Activated naive CD4-positive, alpha-beta T cell treated with anti-CD3 and anti-CD28 coated beads, Interleukin-2, amount 10 ng/mL, durations not matched to agents 7 days and 5 days (primary cell): ENCODE measurements at regions not wholly inside any gene's neighbourhood (a gene's known extent, or its start where the extent isn't known, plus 50 kb on each side); places are given as distances from the start of the nearest gene placed in this dataset.

ENCODE experiments used
- CTCF ChIA-PET: fragments of 350-600 bp; sonication (Branson Sonifier 250); formaldehyde crosslinking; loops from one replicate; lab custom pipeline; 2021; ENCODE audit warnings: antibody characterized with exemption; lab: Charles Lee
- DNase-seq: peaks from one replicate; pipeline ENCODE4 v3.0.0-alpha.2; 2020
- H3K27ac Mint-ChIP-seq: one replicate; pipeline ENCODE4 v1.8.0; 2021; ENCODE audit warnings: mild to moderate bottlenecking, moderate library complexity, mixed read lengths
- H3K27me3 Mint-ChIP-seq: one replicate; pipeline ENCODE4 v1.8.0; 2021; ENCODE audit warnings: mild to moderate bottlenecking, mixed read lengths
- H3K36me3 Mint-ChIP-seq: one replicate; pipeline ENCODE4 v1.8.0; 2021; ENCODE audit warnings: mixed read lengths
- H3K4me1 Mint-ChIP-seq: one replicate; pipeline ENCODE4 v1.8.0; 2021; ENCODE audit warnings: mixed read lengths
- H3K4me3 Mint-ChIP-seq: one replicate; pipeline ENCODE4 v1.8.0; 2021; ENCODE audit warnings: mild to moderate bottlenecking, moderate library complexity, mixed read lengths
- H3K9me3 Mint-ChIP-seq: one replicate; pipeline ENCODE4 v1.8.0; 2021; ENCODE audit warnings: mixed read lengths

DNA sequence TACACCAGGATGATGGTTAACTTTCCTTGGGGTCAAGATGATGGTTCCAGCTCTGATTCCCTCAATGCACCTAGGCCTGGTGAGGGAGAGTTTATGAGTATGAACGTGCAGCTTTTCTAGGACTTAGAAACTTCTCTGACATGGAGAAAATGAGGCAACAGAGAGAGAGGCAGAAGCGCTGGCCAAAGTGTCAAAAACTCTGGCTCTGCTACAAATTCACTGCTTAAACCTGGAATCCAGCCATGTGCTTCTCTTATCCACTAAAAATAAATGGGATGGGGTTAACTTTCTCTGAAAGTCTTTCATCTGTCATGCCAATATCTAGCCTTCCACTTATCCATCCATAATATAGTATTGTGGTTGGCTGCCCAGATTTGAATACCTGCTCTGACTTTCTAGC, 568.7 kb downstream of the MED13L start:
- CTCF ChIA-PET = no interaction called here
- no peaks in the 10 kb centered on the region for H3K36me3 Mint-ChIP-seq

DNA sequence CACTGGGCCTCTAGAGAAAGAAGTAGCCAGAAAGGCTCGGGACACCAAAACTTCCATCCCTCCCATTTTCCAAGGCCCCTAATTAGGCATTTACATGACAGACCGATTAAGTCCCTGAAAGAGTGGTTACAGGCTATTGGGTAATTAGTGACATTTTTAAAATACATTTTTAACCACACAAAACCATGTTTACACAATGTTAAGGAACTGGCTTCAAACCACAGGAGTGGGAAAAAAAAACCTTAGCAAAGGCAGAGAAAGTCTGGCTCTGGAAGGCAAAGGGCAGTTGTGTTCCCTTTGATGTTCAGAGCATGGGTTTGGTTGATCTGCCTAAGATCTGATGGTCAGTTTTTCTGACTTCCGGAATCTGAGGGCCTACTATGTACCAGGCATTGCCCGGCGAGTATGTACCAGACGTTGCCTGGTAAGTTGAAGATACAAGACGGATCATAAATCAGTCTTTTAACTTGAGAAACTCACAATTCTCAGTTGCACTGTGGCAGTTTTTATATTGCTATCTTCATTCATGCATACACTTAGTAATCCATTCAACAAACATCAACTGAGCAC, 576.5 kb downstream of the MED13L start:
- CTCF ChIA-PET = no interaction called here
- DNase-seq = no peak
- Mint-ChIP-seq H3K36me3 (no peaks in the 10 kb centered on the region), H3K27ac (no peak overlapping the region), H3K9me3 (peaks cover 7% of the 10 kb centered on the region), H3K4me3 (no peak overlapping the region), H3K4me1 (no peaks in the 10 kb centered on the region), H3K27me3 (no peaks in the 10 kb centered on the region)

More for the DNA sequence above, 568.7 kb downstream of the MED13L start:
- Mint-ChIP-seq H3K4me3 (no peak overlapping the region), H3K27ac (no peak overlapping the region), H3K9me3 (peaks cover 6% of the 10 kb centered on the region), H3K4me1 (no peaks in the 10 kb centered on the region), H3K27me3 (no peaks in the 10 kb centered on the region)
- DNase-seq = no peak

DNA sequence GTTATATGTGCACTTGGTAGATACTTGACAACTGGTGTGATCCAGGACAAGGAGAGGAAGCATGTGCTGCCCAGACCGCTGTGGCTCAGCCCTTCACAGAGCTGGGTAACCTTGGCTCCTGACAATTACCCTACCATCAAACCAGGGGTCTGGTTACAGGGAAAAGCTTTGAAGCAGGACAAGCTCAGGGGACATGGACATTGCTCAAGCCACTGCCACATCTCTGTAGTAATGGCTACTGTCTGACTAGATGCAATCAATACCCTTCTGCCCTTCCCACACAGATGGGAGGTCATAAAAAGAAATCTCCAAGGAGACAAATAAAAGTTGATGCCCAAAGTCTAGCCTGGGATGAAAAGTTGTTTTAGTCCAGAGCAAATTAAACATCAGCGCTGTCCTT, 577.4 kb downstream of the MED13L start:
- CTCF ChIA-PET = no interaction called here
- no peak for DNase-seq
- H3K27ac Mint-ChIP-seq = no peak overlapping the region
- no peaks in the 10 kb centered on the region for H3K4me1 Mint-ChIP-seq
- no peaks in the 10 kb centered on the region for H3K36me3 Mint-ChIP-seq
- no peak overlapping the region for H3K4me3 Mint-ChIP-seq
- H3K9me3 Mint-ChIP-seq = peaks cover 5% of the 10 kb centered on the region
- no peaks in the 10 kb centered on the region for H3K27me3 Mint-ChIP-seq

DNA sequence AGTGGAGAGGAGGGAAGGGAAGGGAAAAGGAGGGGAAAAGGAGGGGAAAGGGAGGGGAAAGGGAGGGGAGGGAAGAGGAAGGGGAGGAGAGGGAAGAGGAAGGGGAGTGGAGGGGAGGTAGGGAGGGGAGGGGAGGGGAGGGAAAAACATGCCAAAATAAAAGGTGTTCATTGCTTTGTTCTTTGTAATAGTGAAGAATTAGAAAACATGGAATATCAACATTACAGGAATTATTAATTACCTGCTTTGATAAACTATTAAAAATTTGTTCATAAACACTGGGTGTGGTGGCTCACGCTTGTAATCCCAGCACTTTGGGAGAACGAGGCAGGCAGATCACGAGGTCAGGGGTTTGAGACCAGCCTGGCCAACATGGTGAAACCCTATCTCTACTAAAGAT, 579.2 kb downstream of the MED13L start:
- Mint-ChIP-seq H3K36me3 (no peaks in the 10 kb centered on the region), H3K4me3 (no peak overlapping the region), H3K4me1 (no peaks in the 10 kb centered on the region)

DNA sequence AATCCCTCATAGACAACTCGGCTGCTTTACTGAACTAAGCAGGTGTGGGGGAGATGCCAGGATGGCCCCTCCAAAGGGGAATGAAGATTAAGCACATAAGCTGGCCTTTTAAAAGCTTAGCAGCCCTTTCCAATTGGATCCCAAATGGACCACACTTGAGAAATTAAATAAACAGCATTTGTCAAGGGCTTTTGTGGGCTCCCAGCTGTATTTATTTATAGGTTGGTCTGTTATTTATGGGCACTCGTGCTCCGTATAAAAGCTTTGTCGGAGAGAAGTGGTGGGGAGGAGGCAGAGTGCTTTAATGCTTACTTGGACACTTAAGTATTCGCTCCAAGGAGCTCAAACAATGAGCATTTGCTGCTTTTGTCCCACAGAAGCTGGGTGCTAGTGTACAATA, 580.2 kb downstream of the MED13L start:
- Mint-ChIP-seq H3K27me3 (no peaks in the 10 kb centered on the region), H3K27ac (no peak overlapping the region), H3K4me3 (no peak overlapping the region), H3K9me3 (peaks cover 5% of the 10 kb centered on the region), H3K36me3 (no peaks in the 10 kb centered on the region), H3K4me1 (no peaks in the 10 kb centered on the region)
- no peak for DNase-seq
- CTCF ChIA-PET = no interaction called here

More for the DNA sequence above, 579.2 kb downstream of the MED13L start:
- Mint-ChIP-seq H3K9me3 (peaks cover 5% of the 10 kb centered on the region), H3K27me3 (no peaks in the 10 kb centered on the region), H3K27ac (no peak overlapping the region)
- CTCF ChIA-PET = no interaction called here
- no peak for DNase-seq

DNA sequence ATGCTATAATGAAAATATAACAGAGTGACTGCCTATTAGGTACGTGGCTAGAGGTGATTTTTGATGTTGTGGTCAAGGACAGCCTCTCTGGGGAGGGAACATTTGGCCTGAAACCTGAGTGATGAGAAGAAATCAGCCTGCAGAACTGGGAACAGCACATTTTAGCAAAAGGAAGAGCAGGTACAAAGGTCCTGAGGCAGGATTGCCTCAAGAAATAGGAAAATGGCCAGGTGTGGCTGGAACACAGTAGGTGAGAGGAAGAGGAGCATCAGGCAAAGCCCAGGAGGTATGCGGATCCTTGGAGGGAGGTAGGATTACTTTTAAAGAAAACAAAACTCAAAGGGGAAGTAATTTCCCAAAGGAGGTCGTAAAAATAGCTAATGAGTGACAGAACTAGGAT, 582.9 kb downstream of the MED13L start:
- no peaks in the 10 kb centered on the region for H3K4me1 Mint-ChIP-seq
- CTCF ChIA-PET = no interaction called here
- H3K4me3 Mint-ChIP-seq = no peak overlapping the region
- H3K27ac Mint-ChIP-seq = no peak overlapping the region
- H3K27me3 Mint-ChIP-seq = no peaks in the 10 kb centered on the region
- no peaks in the 10 kb centered on the region for H3K36me3 Mint-ChIP-seq
- DNase-seq = no peak
- peaks cover 2% of the 10 kb centered on the region for H3K9me3 Mint-ChIP-seq

DNA sequence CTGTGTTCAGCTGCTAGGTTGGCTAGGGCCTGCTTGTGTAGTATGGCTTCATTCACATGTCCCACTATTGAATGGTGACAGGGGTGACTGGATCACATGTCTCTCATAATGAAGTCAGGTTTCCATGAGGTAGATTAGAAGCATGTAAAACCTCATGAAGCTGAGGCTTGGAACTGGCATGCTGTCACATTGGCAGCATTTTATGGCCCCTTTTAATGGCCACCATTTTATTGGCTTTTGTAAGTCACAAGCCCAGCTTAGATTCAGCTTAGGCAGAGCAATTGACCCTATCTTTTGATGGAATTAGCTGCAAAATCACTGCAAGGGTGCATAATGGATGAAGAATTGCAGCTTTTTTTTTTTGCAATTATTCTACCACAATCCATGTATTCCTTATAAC, 583.5 kb downstream of the MED13L start:
- H3K27ac Mint-ChIP-seq = no peak overlapping the region
- H3K36me3 Mint-ChIP-seq = no peaks in the 10 kb centered on the region

DNA sequence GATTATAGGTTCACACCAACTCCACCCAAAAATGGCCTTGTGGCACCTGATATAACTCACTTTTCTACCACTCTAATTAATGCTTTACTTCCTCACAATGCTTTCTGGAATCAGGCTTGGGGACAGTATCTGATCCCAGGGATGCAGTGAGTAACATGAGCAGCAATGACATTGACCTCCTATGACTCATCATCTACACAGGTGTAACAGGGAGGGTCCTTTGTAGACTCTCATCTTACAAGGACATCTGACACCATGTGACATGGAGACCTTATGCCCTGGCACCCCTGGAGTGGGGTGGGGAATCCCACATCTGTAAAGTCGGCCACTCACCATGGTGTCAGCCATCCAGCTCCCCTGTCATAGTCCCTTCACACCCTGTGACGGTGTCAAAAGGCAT, 586.4 kb downstream of the MED13L start:
- Mint-ChIP-seq H3K9me3 (peaks cover 2% of the 10 kb centered on the region), H3K4me1 (no peaks in the 10 kb centered on the region), H3K4me3 (no peak overlapping the region), H3K36me3 (no peaks in the 10 kb centered on the region), H3K27ac (no peak overlapping the region), H3K27me3 (no peaks in the 10 kb centered on the region)
- CTCF ChIA-PET = no interaction called here
- DNase-seq = no peak

More for the DNA sequence above, 583.5 kb downstream of the MED13L start:
- no peak for DNase-seq
- CTCF ChIA-PET = no interaction called here
- no peak overlapping the region for H3K4me3 Mint-ChIP-seq
- no peaks in the 10 kb centered on the region for H3K27me3 Mint-ChIP-seq
- H3K9me3 Mint-ChIP-seq = peaks cover 2% of the 10 kb centered on the region
- H3K4me1 Mint-ChIP-seq = no peaks in the 10 kb centered on the region

DNA sequence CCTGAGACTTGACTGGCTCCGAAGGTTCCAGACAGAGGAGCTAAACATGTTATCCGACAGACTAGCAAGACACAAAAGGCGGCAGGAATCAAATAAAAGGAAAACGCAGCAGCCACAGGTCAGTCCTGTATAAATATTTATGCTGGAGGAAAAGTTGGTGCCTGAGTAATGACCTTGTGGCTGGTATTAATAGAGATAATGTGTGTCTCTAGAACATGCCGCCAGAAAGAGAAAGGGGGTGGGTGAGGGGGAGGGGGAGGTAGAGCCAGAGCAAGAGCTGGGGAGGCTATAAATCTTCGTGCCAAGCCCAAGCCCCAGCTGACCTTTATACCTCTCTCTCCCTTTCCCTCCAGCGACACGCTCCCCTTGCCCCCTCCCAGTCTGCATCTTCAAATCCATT, 590.4 kb downstream of the MED13L start:
- CTCF ChIA-PET = no interaction called here
- Mint-ChIP-seq H3K27ac (no peak overlapping the region), H3K4me1 (no peaks in the 10 kb centered on the region), H3K9me3 (peaks cover 2% of the 10 kb centered on the region), H3K4me3 (no peak overlapping the region), H3K36me3 (no peaks in the 10 kb centered on the region), H3K27me3 (no peaks in the 10 kb centered on the region)
- DNase-seq = no peak

DNA sequence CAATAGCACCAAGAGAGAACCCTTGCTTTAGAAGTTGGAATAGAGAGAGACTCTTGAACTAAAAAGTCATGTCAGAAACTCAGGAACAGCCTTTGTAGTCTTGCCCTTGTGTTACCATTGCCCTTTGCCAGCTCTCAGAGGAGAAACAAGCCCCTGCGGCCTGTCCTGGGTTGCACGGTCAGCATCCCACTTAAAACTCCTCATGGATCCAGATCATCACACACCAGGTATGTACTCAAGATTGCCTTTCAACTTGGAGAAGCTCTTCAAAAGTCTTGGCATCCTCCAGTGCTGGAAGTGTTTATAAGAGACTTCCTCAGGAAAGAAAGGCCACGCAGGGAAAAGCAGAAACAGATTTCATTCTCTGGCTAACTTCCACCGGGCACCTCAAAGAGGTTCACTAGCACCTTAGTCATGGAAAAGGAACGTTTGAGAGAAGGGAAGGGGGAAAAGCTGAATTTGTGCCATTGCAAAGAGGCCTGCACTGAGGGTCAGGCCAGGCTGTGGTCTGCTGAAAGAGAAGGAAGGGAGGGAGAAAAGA, 594.2 kb downstream of the MED13L start:
- Mint-ChIP-seq H3K36me3 (no peaks in the 10 kb centered on the region), H3K27me3 (no peaks in the 10 kb centered on the region), H3K4me1 (no peaks in the 10 kb centered on the region), H3K27ac (no peak overlapping the region), H3K9me3 (peaks cover 3% of the 10 kb centered on the region), H3K4me3 (no peak overlapping the region)
- DNase-seq = no peak
- CTCF ChIA-PET = no interaction called here

DNA sequence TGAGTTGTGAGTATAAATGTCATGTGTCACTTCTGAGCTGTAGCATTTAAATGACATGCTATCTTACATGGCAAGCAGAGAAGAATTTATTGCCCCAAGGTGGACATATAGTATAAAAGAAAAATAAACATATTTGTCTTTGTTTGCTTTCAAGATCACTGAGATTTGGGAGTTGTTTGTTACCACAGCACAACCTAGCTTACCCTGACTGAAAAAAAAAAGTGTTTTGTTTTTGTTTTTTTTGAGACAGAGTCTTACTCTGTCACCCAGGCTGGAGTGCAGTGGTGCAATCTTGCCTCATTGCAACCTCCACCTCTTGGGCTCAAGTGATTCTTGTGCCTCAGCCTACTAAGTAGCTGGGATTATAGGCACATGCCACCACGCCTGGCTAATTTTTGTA, 596.5 kb downstream of the MED13L start:
- DNase-seq = no peak
- H3K27me3 Mint-ChIP-seq = no peaks in the 10 kb centered on the region
- no peaks in the 10 kb centered on the region for H3K4me1 Mint-ChIP-seq
- H3K27ac Mint-ChIP-seq = no peak overlapping the region
- H3K4me3 Mint-ChIP-seq = no peak overlapping the region
- CTCF ChIA-PET = no interaction called here
- H3K9me3 Mint-ChIP-seq = peaks cover 5% of the 10 kb centered on the region
- H3K36me3 Mint-ChIP-seq = no peaks in the 10 kb centered on the region

DNA sequence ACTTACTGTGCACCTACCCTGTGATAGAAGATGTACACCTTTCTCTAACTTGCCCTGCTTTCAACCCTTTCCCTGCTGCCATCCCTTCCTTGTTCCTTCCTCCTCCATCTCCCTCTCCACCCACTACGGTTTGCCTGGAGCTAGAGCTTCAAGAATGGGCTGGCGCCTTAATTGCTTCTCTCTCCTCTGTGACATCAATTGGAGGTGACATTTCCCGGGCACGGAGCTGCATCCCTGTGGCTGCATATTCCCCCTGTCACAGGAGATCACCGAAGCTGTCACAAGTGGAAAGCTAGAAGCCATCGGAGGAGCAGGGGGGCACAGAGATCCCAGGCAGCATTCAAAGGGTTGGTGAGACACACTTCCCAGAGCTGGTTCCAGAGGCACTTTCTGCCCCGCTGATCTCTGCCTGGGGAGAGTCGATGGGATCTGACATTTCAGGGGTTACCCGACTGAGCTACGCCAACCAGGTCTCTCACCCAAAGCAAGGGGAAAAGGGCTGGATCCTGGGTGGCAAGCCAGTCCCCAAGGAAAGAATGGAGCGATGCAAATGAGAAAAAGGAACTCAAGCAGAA, 604.9 kb downstream of the MED13L start:
- H3K4me3 Mint-ChIP-seq = no peak overlapping the region
- no peaks in the 10 kb centered on the region for H3K27me3 Mint-ChIP-seq
- H3K27ac Mint-ChIP-seq = no peak overlapping the region
- no peaks in the 10 kb centered on the region for H3K36me3 Mint-ChIP-seq
- no peaks in the 10 kb centered on the region for H3K4me1 Mint-ChIP-seq
- no peak for DNase-seq
- H3K9me3 Mint-ChIP-seq = peaks cover 3% of the 10 kb centered on the region
- CTCF ChIA-PET = interaction anchor here (0.6 kb wide), 1 partner anchor 1048 kb away, joined by 4 read pairs; no protein-coding TSS in a partner anchor

DNA sequence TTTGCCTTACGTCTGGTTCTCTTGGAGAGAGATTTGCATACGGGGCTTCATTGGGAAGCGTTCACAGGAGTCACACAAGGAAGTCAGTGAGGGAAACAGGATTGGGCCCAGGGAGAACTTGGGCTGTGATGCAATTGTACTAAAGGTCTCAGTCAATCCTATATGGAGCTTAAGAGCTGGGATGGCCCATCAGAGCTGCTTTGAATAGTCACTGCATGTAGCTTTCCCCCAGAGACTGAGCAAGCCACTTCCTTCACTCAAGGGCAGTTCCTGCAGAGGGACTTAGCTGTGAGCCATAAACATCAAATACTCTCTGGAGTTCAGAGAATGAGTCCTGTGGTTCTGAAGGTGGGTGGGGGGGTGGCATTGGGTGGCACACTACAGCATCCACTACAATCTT, 605.4 kb downstream of the MED13L start:
- CTCF ChIA-PET = no interaction called here
- no peak for DNase-seq
- no peak overlapping the region for H3K27ac Mint-ChIP-seq
- no peaks in the 10 kb centered on the region for H3K36me3 Mint-ChIP-seq
- H3K4me3 Mint-ChIP-seq = no peak overlapping the region
- H3K9me3 Mint-ChIP-seq = peaks cover 3% of the 10 kb centered on the region
- no peaks in the 10 kb centered on the region for H3K4me1 Mint-ChIP-seq
- no peaks in the 10 kb centered on the region for H3K27me3 Mint-ChIP-seq

DNA sequence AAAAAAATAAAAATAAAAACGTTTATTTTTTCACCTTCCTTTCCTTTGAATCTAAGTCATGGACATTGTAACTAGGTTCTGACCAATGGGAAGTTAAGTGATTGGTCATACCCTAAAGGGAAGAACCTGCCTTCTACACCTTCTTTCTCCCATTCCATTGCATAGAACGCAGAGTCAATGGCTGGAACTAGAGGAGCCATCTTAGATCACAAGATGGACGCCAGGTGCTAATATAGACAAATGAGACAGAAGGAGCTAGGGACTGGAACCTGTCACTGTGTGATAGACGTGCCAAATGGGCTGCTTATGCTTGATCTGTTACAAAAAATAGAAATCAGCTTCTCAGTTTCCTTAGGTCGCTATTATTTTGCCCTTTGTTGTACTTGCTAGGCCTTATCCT, 606.6 kb downstream of the MED13L start:
- Mint-ChIP-seq H3K27me3 (no peaks in the 10 kb centered on the region), H3K4me1 (no peaks in the 10 kb centered on the region), H3K4me3 (no peak overlapping the region), H3K9me3 (no peaks in the 10 kb centered on the region), H3K36me3 (no peaks in the 10 kb centered on the region), H3K27ac (no peak overlapping the region)
- CTCF ChIA-PET = no interaction called here
- DNase-seq = no peak

DNA sequence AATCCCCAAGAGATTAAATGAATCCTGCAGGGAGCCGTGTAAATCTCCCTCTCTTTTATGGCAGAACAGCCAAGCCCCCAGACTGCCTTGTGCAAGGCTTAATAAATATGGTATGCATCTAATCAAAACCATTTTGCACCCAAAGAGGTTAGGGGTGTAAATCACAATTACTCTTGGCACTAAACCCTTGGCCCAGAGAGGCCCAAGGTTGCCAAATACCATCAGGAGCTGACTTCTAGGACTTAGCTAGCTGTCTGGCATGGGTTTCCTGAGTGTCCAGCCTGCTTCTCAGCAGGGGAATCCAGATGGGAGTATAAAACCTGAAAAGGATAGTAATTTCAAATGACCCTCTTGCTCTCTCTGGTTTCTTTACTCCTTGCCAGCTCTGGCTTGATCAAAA, 610.4 kb downstream of the MED13L start:
- Mint-ChIP-seq H3K4me1 (no peaks in the 10 kb centered on the region), H3K27ac (no peak overlapping the region), H3K36me3 (no peaks in the 10 kb centered on the region), H3K9me3 (no peaks in the 10 kb centered on the region), H3K4me3 (no peak overlapping the region), H3K27me3 (no peaks in the 10 kb centered on the region)
- CTCF ChIA-PET = no interaction called here
- no peak for DNase-seq
